Fibroblast of lung (primary cell): ENCODE measurements at regions not wholly inside any gene's neighbourhood (a gene's known extent, or its start where the extent isn't known, plus 50 kb on each side); places are given as distances from the start of the nearest gene placed in this dataset.

ENCODE experiments used
- DNase-seq, 2 donors: peaks; one replicate each; pipeline versions ENCODE4 v3.0.0 to v3.0.0-alpha.2; 2010; ENCODE audit warnings: low read depth in 2 of 2
- H2AFZ ChIP-seq: 2 replicates; pipeline ENCODE4 v1.5.1; 2012; ENCODE audit warnings: low read length, control low read depth, inconsistent platforms
- H3K27ac ChIP-seq: 2 replicates; pipeline ENCODE4 v1.5.1; 2011; ENCODE audit warnings: low read length, control low read depth; ENCODE audit not compliant: insufficient read depth
- H3K27me3 ChIP-seq: 2 replicates; pipeline ENCODE4 v1.5.1; 2011; ENCODE audit warnings: mild to moderate bottlenecking, low read length; ENCODE audit not compliant: control insufficient read depth, insufficient read depth
- H3K36me3 ChIP-seq: 2 replicates; pipeline ENCODE4 v1.5.1; 2011; ENCODE audit warnings: low read length; ENCODE audit not compliant: control insufficient read depth, insufficient read depth
- H3K4me1 ChIP-seq: 2 replicates; pipeline ENCODE4 v1.5.1; 2011; ENCODE audit warnings: low read length; ENCODE audit not compliant: control insufficient read depth, insufficient read depth; ENCODE audit errors: extremely low read depth
- H3K4me2 ChIP-seq: 2 replicates; pipeline ENCODE4 v1.5.1; 2011; ENCODE audit warnings: low read length, control low read depth; ENCODE audit not compliant: insufficient read depth; ENCODE audit errors: extremely low read depth
- H3K4me3 ChIP-seq, 4 experiments: fragments of 200-600 bp in 1 of 4; sonication (generic) in 1 of 4; replicated peaks in 1 of 4; 2 replicates each; pipeline ENCODE4 v1.5.1; 2011 to 2016; ENCODE audit warnings: low read length in 4 of 4, low read depth in 3 of 4, mild to moderate bottlenecking in 3 of 4, control low read depth in 2 of 4, inconsistent platforms in 1 of 4, mixed read lengths in 1 of 4; ENCODE audit not compliant: insufficient read depth in 1 of 4; ENCODE audit errors: control extremely low read depth in 1 of 4
- H3K79me2 ChIP-seq: 2 replicates; pipeline ENCODE4 v1.5.1; 2012; ENCODE audit warnings: mild to moderate bottlenecking, low read length, inconsistent platforms; ENCODE audit not compliant: control insufficient read depth, insufficient read depth
- H3K9ac ChIP-seq: 2 replicates; pipeline ENCODE4 v1.5.1; 2011; ENCODE audit warnings: mild to moderate bottlenecking, low read length, control low read depth; ENCODE audit not compliant: insufficient read depth
- H3K9me3 ChIP-seq: 2 replicates; pipeline ENCODE4 v1.5.1; 2012; ENCODE audit warnings: low read depth, low read length; ENCODE audit not compliant: control insufficient read depth, insufficient read depth
- H4K20me1 ChIP-seq: 2 replicates; pipeline ENCODE4 v1.5.1; 2011; ENCODE audit warnings: low read length; ENCODE audit not compliant: control insufficient read depth, insufficient read depth; ENCODE audit errors: extremely low read depth
- EZH2 ChIP-seq: IDR thresholded peaks from 2 replicates; pipeline ENCODE4 v1.5.1; 2012; ENCODE audit warnings: low read length, control low read depth, mild to moderate bottlenecking; ENCODE audit errors: missing control alignments
- TF ChIP-seq, protein P1 (sequence below), 2 donors: IDR thresholded peaks in 1 of 2; conservative IDR thresholded peaks in 1 of 2; 1 replicate in 1 of 2; 2 replicates in 1 of 2; pipeline ENCODE4 v1.5.1; 2011 to 2012; ENCODE audit warnings: low read length in 2 of 2, control low read depth in 1 of 2, inconsistent platforms in 1 of 2, low read depth in 1 of 2, mild to moderate bottlenecking in 1 of 2

DNA sequence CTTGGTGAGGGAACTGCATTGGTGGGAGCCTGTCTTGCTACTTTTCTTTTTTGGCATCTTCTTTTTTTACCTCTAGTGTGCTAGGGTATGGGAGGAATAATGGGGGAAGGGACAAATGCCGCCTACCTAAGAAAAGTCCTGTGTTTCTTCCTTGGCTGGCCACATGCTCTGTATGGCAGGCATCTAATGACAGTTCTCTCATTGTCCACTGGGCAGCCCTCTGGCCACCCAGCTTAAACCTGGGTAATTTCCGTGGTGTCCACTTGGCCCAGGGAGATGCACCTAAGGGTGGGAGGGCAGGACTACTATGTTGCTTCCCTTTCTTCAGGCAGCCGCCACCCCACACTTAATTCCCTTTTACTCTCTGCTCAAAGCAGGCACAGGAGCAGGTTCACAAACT is 173.1 kb downstream of the YTHDC2 start:
- H3K9ac ChIP-seq: no peak overlapping the region
- H4K20me1 ChIP-seq: no peaks in the 10 kb centered on the region
- H3K79me2 ChIP-seq: no peaks in the 10 kb centered on the region
- TF ChIP-seq, protein P1, sequence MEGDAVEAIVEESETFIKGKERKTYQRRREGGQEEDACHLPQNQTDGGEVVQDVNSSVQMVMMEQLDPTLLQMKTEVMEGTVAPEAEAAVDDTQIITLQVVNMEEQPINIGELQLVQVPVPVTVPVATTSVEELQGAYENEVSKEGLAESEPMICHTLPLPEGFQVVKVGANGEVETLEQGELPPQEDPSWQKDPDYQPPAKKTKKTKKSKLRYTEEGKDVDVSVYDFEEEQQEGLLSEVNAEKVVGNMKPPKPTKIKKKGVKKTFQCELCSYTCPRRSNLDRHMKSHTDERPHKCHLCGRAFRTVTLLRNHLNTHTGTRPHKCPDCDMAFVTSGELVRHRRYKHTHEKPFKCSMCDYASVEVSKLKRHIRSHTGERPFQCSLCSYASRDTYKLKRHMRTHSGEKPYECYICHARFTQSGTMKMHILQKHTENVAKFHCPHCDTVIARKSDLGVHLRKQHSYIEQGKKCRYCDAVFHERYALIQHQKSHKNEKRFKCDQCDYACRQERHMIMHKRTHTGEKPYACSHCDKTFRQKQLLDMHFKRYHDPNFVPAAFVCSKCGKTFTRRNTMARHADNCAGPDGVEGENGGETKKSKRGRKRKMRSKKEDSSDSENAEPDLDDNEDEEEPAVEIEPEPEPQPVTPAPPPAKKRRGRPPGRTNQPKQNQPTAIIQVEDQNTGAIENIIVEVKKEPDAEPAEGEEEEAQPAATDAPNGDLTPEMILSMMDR (conservative IDR thresholded peaks at IDR 0.05 in 1 of 2, IDR thresholded peaks at IDR 0.05 in 1 of 2; ENCODE audit: low read depth in 1 of 2, low read length in 2 of 2): no peak
- TF ChIP-seq EZH2: no peak
- H3K27me3 ChIP-seq: no peaks in the 10 kb centered on the region
- no peak overlapping the region for H3K4me2 ChIP-seq
- no peaks in the 10 kb centered on the region for H3K9me3 ChIP-seq
- no peak overlapping the region for H3K4me3 ChIP-seq
- DNase-seq: no peak
- H3K36me3 ChIP-seq: no peaks in the 10 kb centered on the region
- no peak overlapping the region for H3K27ac ChIP-seq
- no peaks in the 10 kb centered on the region for H3K4me1 ChIP-seq
- H2AFZ ChIP-seq: no peak overlapping the region

DNA sequence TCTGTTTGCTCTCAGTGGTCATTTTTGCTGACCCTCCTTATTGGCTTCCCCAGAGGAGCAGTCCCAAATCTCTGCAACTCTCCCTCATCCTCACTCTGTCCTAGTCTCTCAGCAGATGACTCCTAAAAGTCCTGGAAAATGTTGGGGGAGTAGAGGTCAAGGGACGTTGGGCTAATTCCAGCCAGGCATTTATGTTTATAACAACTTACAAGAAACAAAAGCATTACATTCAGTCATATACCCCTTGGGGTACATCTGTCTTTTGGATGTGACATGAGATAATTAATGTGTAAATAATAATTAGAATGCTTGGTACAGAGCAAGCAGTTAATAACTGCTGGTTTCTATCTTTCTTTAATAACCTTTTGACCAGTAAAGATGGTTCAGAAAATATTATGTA is 176.2 kb downstream of the YTHDC2 start:
- Histone ChIP-seq H3K4me3 (no peak overlapping the region), H3K9me3 (no peaks in the 10 kb centered on the region), H3K4me1 (no peaks in the 10 kb centered on the region), H2AFZ (no peak overlapping the region), H4K20me1 (no peaks in the 10 kb centered on the region), H3K36me3 (no peaks in the 10 kb centered on the region), H3K4me2 (no peak overlapping the region), H3K27me3 (no peaks in the 10 kb centered on the region), H3K79me2 (no peaks in the 10 kb centered on the region), H3K9ac (no peak overlapping the region), H3K27ac (no peak overlapping the region)
- TF ChIP-seq, protein P1 (conservative IDR thresholded peaks at IDR 0.05 in 1 of 2, IDR thresholded peaks at IDR 0.05 in 1 of 2; ENCODE audit: low read depth in 1 of 2, low read length in 2 of 2): no peak
- TF ChIP-seq EZH2: no peak
- DNase-seq: no peak

DNA sequence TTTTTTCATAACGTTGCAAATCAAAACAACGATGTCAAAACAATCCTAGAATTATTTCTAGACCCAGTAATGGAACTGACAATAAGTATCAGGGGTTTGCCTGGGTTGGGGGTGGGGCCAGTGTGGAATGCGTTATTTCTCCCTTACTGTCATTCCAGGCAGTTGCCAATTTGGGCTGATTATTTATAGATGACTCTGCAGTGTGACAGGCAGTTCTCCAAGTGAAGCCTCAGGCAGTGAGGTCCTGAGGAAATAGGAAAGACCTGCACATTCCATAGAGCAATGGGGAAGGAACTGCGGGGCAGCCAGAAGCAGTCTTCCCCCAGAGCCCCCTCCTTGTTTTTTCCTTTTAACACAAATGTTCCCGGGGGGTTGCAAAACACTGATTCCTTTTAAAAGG is 179.0 kb downstream of the YTHDC2 start:
- Histone ChIP-seq H3K36me3 (no peaks in the 10 kb centered on the region), H3K27ac (no peak overlapping the region), H3K79me2 (no peaks in the 10 kb centered on the region), H3K4me1 (no peaks in the 10 kb centered on the region), H3K9me3 (no peaks in the 10 kb centered on the region), H3K4me3 (no peak overlapping the region), H4K20me1 (no peaks in the 10 kb centered on the region), H3K4me2 (no peak overlapping the region), H3K27me3 (no peaks in the 10 kb centered on the region), H3K9ac (no peak overlapping the region), H2AFZ (no peak overlapping the region)
- DNase-seq: no peak
- TF ChIP-seq EZH2: no peak
- TF ChIP-seq, protein P1 (conservative IDR thresholded peaks at IDR 0.05 in 1 of 2, IDR thresholded peaks at IDR 0.05 in 1 of 2; ENCODE audit: low read depth in 1 of 2, low read length in 2 of 2): no peak
